GM12878 (cell line): ENCODE measurements at regions not wholly inside any gene's neighbourhood (a gene's known extent, or its start where the extent isn't known, plus 50 kb on each side); places are given as distances from the start of the nearest gene placed in this dataset.

Source experiments
- ATAC-seq: fragments of 200-7000 bp; cut with Tn5 transposase; 3 replicates; pipeline ENCODE4 v1.9.1; 2020; ENCODE audit warnings: mild to moderate bottlenecking, moderate library complexity
- BruUV-seq: library from RNA; stranded (reverse); fragments of 400-500 nt; replicated peaks from 2 replicates; lab custom pipeline; 2021; lab: Mats Ljungman, UMichigan
- CTCF ChIA-PET: fragments of 300-600 bp; sonication (Branson Sonifier 250); formaldehyde crosslinking; extraction: SDS; loops from one replicate; lab custom pipeline; 2021; ENCODE audit warnings: inconsistent platforms; lab: Yijun Ruan, JAX
- POLR2A ChIA-PET: fragments of 350-600 bp; formaldehyde crosslinking; extraction: SDS; loops from one replicate; lab custom pipeline; 2021; ENCODE audit warnings: inconsistent platforms; lab: Charles Lee
- RAD21 ChIA-PET: fragments of 300-600 bp; sonication (Branson Sonifier 250); formaldehyde crosslinking; loops from one replicate; lab custom pipeline; 2023; ENCODE audit warnings: antibody characterized with exemption; ENCODE audit not compliant: unreplicated experiment; lab: Charles Lee
- SMC1A ChIA-PET: fragments of 300-600 bp; sonication (Branson Sonifier 250); formaldehyde crosslinking; loops from one replicate; lab custom pipeline; 2023; ENCODE audit not compliant: unreplicated experiment, uncharacterized antibody; lab: Charles Lee
- DNase-seq: peaks from one replicate; pipeline ENCODE4 v3.0.0-alpha.2; 2011; ENCODE audit warnings: low read depth, low spot score
- FAIRE-seq: peaks from 3 replicates; lab custom pipeline; 2011; peaks lifted over from hg19 to GRCh38; lab: Jason Lieb, UNC
- H2AFZ ChIP-seq: 2 replicates; pipeline ENCODE4 v1.6.0; 2011; ENCODE audit warnings: low read depth, low read length, control low read depth; ENCODE audit not compliant: control insufficient read depth
- H3K27ac ChIP-seq: 2 replicates; pipeline ENCODE4 v1.5.1; 2011; ENCODE audit warnings: control low read depth; ENCODE audit not compliant: control insufficient read depth, insufficient read depth
- H3K27me3 ChIP-seq, 2 experiments: replicated peaks in 1 of 2; 2 replicates each; pipeline versions ENCODE4 v1.6.0 to v1.6.1; 2011; ENCODE audit warnings: low read length in 1 of 2; ENCODE audit not compliant: control insufficient read depth in 2 of 2, insufficient read depth in 2 of 2
- H3K36me3 ChIP-seq, 2 experiments: 2 replicates each; pipeline ENCODE4 v1.5.1; 2011; ENCODE audit warnings: low read length in 1 of 2; ENCODE audit not compliant: control insufficient read depth in 2 of 2, insufficient read depth in 2 of 2
- H3K4me1 ChIP-seq: 2 replicates; pipeline ENCODE4 v1.6.1; 2011; ENCODE audit warnings: mild to moderate bottlenecking, low read length, moderate library complexity, mixed read lengths; ENCODE audit not compliant: control insufficient read depth, insufficient read depth
- H3K4me2 ChIP-seq: 2 replicates; pipeline ENCODE4 v1.6.0; 2011; ENCODE audit warnings: control low read depth; ENCODE audit not compliant: control insufficient read depth, insufficient read depth
- H3K4me3 ChIP-seq: fragments of 200-600 bp; sonication (generic); 2 replicates; pipeline ENCODE4 v1.5.1; 2016
- H3K79me2 ChIP-seq: 2 replicates; pipeline ENCODE4 v1.6.0; 2011; ENCODE audit warnings: low read length; ENCODE audit not compliant: control insufficient read depth, insufficient read depth
- H3K9ac ChIP-seq: 2 replicates; pipeline ENCODE4 v1.8.0; 2011; ENCODE audit warnings: low read length, control low read depth, mixed read lengths; ENCODE audit not compliant: control insufficient read depth, insufficient read depth
- H3K9me3 ChIP-seq: replicated peaks from 3 replicates; pipeline ENCODE4 v1.5.1; 2011; ENCODE audit warnings: mild to moderate bottlenecking, low read length; ENCODE audit not compliant: control insufficient read depth, insufficient read depth
- H4K20me1 ChIP-seq: 2 replicates; pipeline ENCODE4 v1.6.0; 2011; ENCODE audit not compliant: control insufficient read depth, insufficient read depth
- ATF3 ChIP-seq: IDR thresholded peaks from 2 replicates; pipeline ENCODE4 v1.6.1; 2011; ENCODE audit warnings: low read depth, mild to moderate bottlenecking, low read length, moderate library complexity, borderline replicate concordance; ENCODE audit errors: extremely low read depth
- CBX3 ChIP-seq: fragments of 200-600 bp; sonication (generic); IDR thresholded peaks from 2 replicates; pipeline ENCODE4 v1.6.1; 2016; ENCODE audit warnings: low read depth, borderline replicate concordance
- CHD4 ChIP-seq: fragments of 200-600 bp; sonication (generic); IDR thresholded peaks from 2 replicates; pipeline ENCODE4 v1.6.1; 2016; ENCODE audit warnings: mild to moderate bottlenecking
- HDGF ChIP-seq: fragments of 450-650 bp; IDR thresholded peaks from 2 replicates; pipeline ENCODE4 v1.6.1; 2016; ENCODE audit warnings: antibody characterized with exemption
- MLLT1 ChIP-seq: fragments of 450-650 bp; IDR thresholded peaks from 2 replicates; pipeline ENCODE4 v1.6.1; 2016; ENCODE audit warnings: mild to moderate bottlenecking
- MTA3 ChIP-seq: IDR thresholded peaks from 2 replicates; pipeline ENCODE4 v1.6.1; 2012; ENCODE audit warnings: low read length, inconsistent platforms, borderline replicate concordance
- PAX8 ChIP-seq: fragments of 450-650 bp; IDR thresholded peaks from 2 replicates; pipeline ENCODE4 v1.6.1; 2017; ENCODE audit warnings: mild to moderate bottlenecking, moderate library complexity
- TCF3 ChIP-seq: IDR thresholded peaks from 2 replicates; pipeline ENCODE4 v1.6.1; 2012; ENCODE audit warnings: low read depth, mild to moderate bottlenecking, low read length, borderline replicate concordance; ENCODE audit not compliant: insufficient read depth
- YBX1 ChIP-seq: fragments of 450-650 bp; IDR thresholded peaks from 2 replicates; pipeline ENCODE4 v1.6.1; 2016; ENCODE audit warnings: antibody characterized with exemption
- ZNF687 ChIP-seq: fragments of 450-650 bp; IDR thresholded peaks from 2 replicates; pipeline ENCODE4 v1.6.1; 2017; ENCODE audit warnings: mild to moderate bottlenecking, moderate library complexity
- WGBS: methylation state at CpG from one replicate; pipeline ENCODE4 v1.1.6; 2016; ENCODE audit warnings: low lambda C conversion rate; ENCODE audit not compliant: insufficient replicate concordance, insufficient coverage; ENCODE audit errors: missing lambda C conversion rate; 5-methylcytosine and 5-hydroxymethylcytosine counted together
- in situ Hi-C: fragments of 300-500 bp; cut with MboI; formaldehyde crosslinking; loops from 9 replicates; pipeline ENCODE4 v1.14.3; 2018; ENCODE audit warnings: mixed read lengths
- intact Hi-C: fragments of 100-400 bp; cut with micrococcal nuclease; formaldehyde crosslinking; loops from one replicate; pipeline ENCODE4 v1.14.2; 2022; ENCODE audit not compliant: unreplicated experiment
- TF ChIP-seq, protein P1 (sequence below): fragments of 450-650 bp; IDR thresholded peaks from 2 replicates; pipeline ENCODE4 v1.6.1; 2018; ENCODE audit warnings: mild to moderate bottlenecking, low read depth, moderate library complexity; ENCODE audit not compliant: partially characterized antibody

- no peaks in the 10 kb centered on the region for H3K4me1 ChIP-seq
- no peaks in the 10 kb centered on the region for H3K9me3 ChIP-seq
- no peak overlapping the region for H2AFZ ChIP-seq
- H3K79me2 ChIP-seq = no peaks in the 10 kb centered on the region
- peaks cover 2 to 7% of the 10 kb centered on the region in 2 experiments; a peak in 3 of 4 replicates for H3K27me3 ChIP-seq
- 62% methylated on average over 21 of the region's 22 CpGs for WGBS
- ChIA-PET POLR2A (no interaction called here), CTCF (no interaction called here), SMC1A (no interaction called here), RAD21 (interaction anchor here (0.6 kb wide), 1 partner anchor 68 kb away, joined by 3 read pairs; no protein-coding TSS in a partner anchor)
- H3K4me2 ChIP-seq = no peak overlapping the region
- H3K9ac ChIP-seq = no peak overlapping the region
- intact Hi-C loops (no loop called here), in situ Hi-C loops (no loop called here)
- H4K20me1 ChIP-seq = no peaks in the 10 kb centered on the region
- no TSS peak for BruUV-seq
- ATAC-seq (no peak), DNase-seq (no peak), FAIRE-seq (no peak)
- H3K27ac ChIP-seq = no peak overlapping the region
- no peak for TF ChIP-seq CBX3
- no peak for TF ChIP-seq PAX8
- TF ChIP-seq ATF3 = no peak
- no peak for TF ChIP-seq HDGF
- no peak for TF ChIP-seq MLLT1
- TF ChIP-seq, protein P1, sequence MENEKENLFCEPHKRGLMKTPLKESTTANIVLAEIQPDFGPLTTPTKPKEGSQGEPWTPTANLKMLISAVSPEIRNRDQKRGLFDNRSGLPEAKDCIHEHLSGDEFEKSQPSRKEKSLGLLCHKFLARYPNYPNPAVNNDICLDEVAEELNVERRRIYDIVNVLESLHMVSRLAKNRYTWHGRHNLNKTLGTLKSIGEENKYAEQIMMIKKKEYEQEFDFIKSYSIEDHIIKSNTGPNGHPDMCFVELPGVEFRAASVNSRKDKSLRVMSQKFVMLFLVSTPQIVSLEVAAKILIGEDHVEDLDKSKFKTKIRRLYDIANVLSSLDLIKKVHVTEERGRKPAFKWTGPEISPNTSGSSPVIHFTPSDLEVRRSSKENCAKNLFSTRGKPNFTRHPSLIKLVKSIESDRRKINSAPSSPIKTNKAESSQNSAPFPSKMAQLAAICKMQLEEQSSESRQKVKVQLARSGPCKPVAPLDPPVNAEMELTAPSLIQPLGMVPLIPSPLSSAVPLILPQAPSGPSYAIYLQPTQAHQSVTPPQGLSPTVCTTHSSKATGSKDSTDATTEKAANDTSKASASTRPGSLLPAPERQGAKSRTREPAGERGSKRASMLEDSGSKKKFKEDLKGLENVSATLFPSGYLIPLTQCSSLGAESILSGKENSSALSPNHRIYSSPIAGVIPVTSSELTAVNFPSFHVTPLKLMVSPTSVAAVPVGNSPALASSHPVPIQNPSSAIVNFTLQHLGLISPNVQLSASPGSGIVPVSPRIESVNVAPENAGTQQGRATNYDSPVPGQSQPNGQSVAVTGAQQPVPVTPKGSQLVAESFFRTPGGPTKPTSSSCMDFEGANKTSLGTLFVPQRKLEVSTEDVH = no peak
- TF ChIP-seq YBX1 = no peak
- no peak for TF ChIP-seq CHD4
- no peak for TF ChIP-seq TCF3
- no peak for TF ChIP-seq MTA3
- no peak for TF ChIP-seq ZNF687
- no peaks in the 10 kb centered on the region for H3K36me3 ChIP-seq
- H3K4me3 ChIP-seq = no peak overlapping the region
Measured at GRCh38 chr16:85167589-85168537, 55.6 kb upstream of the CIBAR2 start.
